K562 (cell line): ENCODE measurements at regions not wholly inside any gene's neighbourhood (a gene's known extent, or its start where the extent isn't known, plus 50 kb on each side); places are given as distances from the start of the nearest gene placed in this dataset.

Experiments used
- AFF4 ChIP-seq: sonication (generic); formaldehyde crosslinking; IDR thresholded peaks from 2 replicates; pipeline ENCODE4 v1.8.0; 2023; ENCODE audit warnings: mild to moderate bottlenecking, missing genetic modification reagents
- CCAR2 ChIP-seq: fragments of 200-400 bp; formaldehyde crosslinking; IDR thresholded peaks from 2 replicates; pipeline ENCODE4 v1.6.1; 2017; ENCODE audit warnings: mild to moderate bottlenecking, low read depth, low read length
- CTCF ChIP-seq, 3 experiments: IDR thresholded peaks in 2 of 3; conservative IDR thresholded peaks in 1 of 3; 2 replicates each; pipeline ENCODE4 v1.5.1; 2011 to 2012; ENCODE audit warnings: low read length in 3 of 3, mild to moderate bottlenecking in 3 of 3, control low read depth in 2 of 3, improper control_type of control experiment in 1 of 3, inconsistent platforms in 1 of 3, low read depth in 1 of 3, mixed read lengths in 1 of 3, moderate library complexity in 1 of 3; ENCODE audit not compliant: insufficient read depth in 2 of 3
- DPF2 ChIP-seq: fragments of 450-650 bp; IDR thresholded peaks from 2 replicates; pipeline ENCODE4 v1.6.1; 2016
- EZH2 ChIP-seq: IDR thresholded peaks from 2 replicates; pipeline ENCODE4 v1.6.1; 2012; ENCODE audit warnings: low read depth, mild to moderate bottlenecking, inconsistent platforms, low read length, borderline replicate concordance
- MXI1 ChIP-seq: IDR thresholded peaks from 2 replicates; pipeline ENCODE4 v1.6.1; 2011; ENCODE audit warnings: low read depth, mild to moderate bottlenecking, improper control_type of control experiment, low read length
- NELFE ChIP-seq: IDR thresholded peaks from 2 replicates; pipeline ENCODE4 v1.6.1; 2011; ENCODE audit warnings: mild to moderate bottlenecking; ENCODE audit not compliant: insufficient read depth, insufficient read length
- POLR2A ChIP-seq: fragments of 450-650 bp; conservative IDR thresholded peaks from 2 replicates; pipeline ENCODE4 v1.6.1; 2016
- POLR2AphosphoS5 ChIP-seq: IDR thresholded peaks from 2 replicates; pipeline ENCODE4 v1.6.1; 2011; ENCODE audit warnings: mild to moderate bottlenecking, low read depth, low read length, moderate library complexity; ENCODE audit not compliant: control insufficient read depth, insufficient read depth
- ZBTB34 ChIP-seq: fragments of 250-450 bp; sonication (Bioruptor Pico); IDR thresholded peaks from 2 replicates; pipeline ENCODE4 v1.8.0; 2021; ENCODE audit warnings: mild to moderate bottlenecking, moderate library complexity
- ZNF24 ChIP-seq: fragments of 450-650 bp; IDR thresholded peaks from 2 replicates; pipeline ENCODE4 v1.6.1; 2016

GRCh38 chr5:154573011-154573410 lies 95.0 kb upstream of the HAND1 start:
- TF ChIP-seq POLR2AphosphoS5 = no peak
- TF ChIP-seq DPF2 = no peak
- no peak for TF ChIP-seq AFF4 (CRISPR knock-in tag)
- no peak for TF ChIP-seq NELFE
- no peak for TF ChIP-seq EZH2
- TF ChIP-seq CCAR2 = no peak
- TF ChIP-seq CTCF (IDR thresholded peaks at IDR 0.05 in 2 of 3, conservative IDR thresholded peaks at IDR 0.05 in 1 of 3; ENCODE audit: insufficient read depth in 2 of 3, low read depth in 1 of 3, low read length in 3 of 3) = no peak
- no peak for TF ChIP-seq MXI1
- no peak for TF ChIP-seq ZNF24
- no peak for TF ChIP-seq POLR2A
- TF ChIP-seq ZBTB34 = no peak
